ENCODE measurements at regions not wholly inside any gene's neighbourhood (a gene's known extent, or its start where the extent isn't known, plus 50 kb on each side); places are given as distances from the start of the nearest gene placed in this dataset.
"Not testable (repeated sequence)": the region's sequence is repeated elsewhere in the genome, so short reads cannot be mapped to it uniquely, and the experiment has no call there.

DNA sequence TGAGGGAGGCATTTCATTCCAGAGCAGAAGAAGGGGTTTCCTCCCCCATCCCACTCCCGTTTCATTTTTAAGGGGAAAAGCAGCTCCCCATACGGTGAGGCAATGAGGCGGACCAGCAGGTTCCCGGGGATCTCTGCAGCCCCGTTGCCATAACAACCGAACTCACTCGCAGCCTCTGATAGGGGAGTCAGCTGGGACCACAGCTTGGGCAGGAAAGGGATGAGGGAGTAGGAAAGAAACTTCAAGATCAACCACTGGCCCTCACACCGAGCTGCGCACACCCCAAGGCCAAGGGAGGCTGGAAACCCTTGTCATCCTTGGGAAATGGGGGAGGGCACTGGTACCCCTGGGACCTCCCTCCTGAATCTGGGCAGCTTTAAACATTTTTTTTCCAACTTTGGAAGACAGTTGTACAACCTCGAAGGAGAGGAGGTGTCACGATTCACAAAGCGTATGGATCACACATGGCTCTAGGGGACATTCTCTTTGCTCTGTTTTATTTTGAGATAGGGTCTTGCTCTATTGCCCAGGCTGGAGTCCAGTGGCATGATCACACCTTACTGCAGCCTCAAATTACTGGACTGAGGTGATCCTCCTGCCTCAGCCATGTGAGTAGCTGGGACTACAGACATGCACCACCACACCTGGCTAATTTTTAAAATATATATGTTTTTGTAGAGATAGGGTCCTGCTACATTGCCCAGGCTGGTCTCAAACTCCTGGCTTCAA lies 160.6 kb downstream of the CRLF3 start:
- TF ChIP-seq, protein P1, sequence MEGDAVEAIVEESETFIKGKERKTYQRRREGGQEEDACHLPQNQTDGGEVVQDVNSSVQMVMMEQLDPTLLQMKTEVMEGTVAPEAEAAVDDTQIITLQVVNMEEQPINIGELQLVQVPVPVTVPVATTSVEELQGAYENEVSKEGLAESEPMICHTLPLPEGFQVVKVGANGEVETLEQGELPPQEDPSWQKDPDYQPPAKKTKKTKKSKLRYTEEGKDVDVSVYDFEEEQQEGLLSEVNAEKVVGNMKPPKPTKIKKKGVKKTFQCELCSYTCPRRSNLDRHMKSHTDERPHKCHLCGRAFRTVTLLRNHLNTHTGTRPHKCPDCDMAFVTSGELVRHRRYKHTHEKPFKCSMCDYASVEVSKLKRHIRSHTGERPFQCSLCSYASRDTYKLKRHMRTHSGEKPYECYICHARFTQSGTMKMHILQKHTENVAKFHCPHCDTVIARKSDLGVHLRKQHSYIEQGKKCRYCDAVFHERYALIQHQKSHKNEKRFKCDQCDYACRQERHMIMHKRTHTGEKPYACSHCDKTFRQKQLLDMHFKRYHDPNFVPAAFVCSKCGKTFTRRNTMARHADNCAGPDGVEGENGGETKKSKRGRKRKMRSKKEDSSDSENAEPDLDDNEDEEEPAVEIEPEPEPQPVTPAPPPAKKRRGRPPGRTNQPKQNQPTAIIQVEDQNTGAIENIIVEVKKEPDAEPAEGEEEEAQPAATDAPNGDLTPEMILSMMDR (IDR thresholded peaks at IDR 0.05 in 2 of 3, conservative IDR thresholded peaks at IDR 0.05 in 1 of 3; ENCODE audit: borderline replicate concordance in 1 of 3, insufficient read depth in 1 of 3, low read depth in 2 of 3, low read length in 2 of 3) = not testable (repeated sequence)
- TF ChIP-seq SIN3A (IDR thresholded peaks at IDR 0.05; ENCODE audit: low read depth); EZH2 (IDR thresholded peaks at IDR 0.05); POLR2A (IDR thresholded peaks at IDR 0.05; ENCODE audit: borderline replicate concordance, extremely low read depth, insufficient read depth, insufficient read length); POLR2AphosphoS5 (IDR thresholded peaks at IDR 0.05; ENCODE audit: low read depth, low read length); ELF1 (IDR thresholded peaks at IDR 0.05; ENCODE audit: borderline replicate concordance, low read depth); MAX (IDR thresholded peaks at IDR 0.05); CEBPB (IDR thresholded peaks at IDR 0.05; ENCODE audit: low read depth); REST (IDR thresholded peaks at IDR 0.05; ENCODE audit: low read depth); TCF7L2 (IDR thresholded peaks at IDR 0.05; ENCODE audit: borderline replicate concordance, extremely low read depth, insufficient read depth, insufficient read length): not testable (repeated sequence)

All from HCT116 (cell line).